ENCODE measurements at regions not wholly inside any gene's neighbourhood (a gene's known extent, or its start where the extent isn't known, plus 50 kb on each side); places are given as distances from the start of the nearest gene placed in this dataset.

DNA sequence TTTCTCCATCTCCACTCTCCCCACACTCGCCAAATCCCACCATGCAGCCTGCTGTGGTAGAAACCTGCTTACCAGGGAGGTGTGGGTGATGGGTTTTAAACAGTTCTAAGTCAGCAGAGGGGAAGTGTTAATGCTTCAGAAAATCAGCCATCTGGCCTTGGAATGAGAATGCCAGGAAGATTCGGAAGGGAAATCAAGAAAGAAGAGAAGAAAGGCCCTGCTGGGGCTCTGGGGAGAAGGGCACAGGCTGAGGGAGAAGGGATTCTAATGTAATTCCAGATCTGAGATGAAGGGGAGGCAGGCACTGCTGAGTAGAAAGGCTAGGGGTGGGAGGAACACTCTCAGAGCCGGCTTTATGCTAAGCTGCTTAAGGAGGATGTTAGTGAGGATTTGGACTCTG is 434.7 kb upstream of the DMAC1 start:
- TF ChIP-seq POLR2A (IDR thresholded peaks at IDR 0.05) = no peak
- TF ChIP-seq, protein P1, sequence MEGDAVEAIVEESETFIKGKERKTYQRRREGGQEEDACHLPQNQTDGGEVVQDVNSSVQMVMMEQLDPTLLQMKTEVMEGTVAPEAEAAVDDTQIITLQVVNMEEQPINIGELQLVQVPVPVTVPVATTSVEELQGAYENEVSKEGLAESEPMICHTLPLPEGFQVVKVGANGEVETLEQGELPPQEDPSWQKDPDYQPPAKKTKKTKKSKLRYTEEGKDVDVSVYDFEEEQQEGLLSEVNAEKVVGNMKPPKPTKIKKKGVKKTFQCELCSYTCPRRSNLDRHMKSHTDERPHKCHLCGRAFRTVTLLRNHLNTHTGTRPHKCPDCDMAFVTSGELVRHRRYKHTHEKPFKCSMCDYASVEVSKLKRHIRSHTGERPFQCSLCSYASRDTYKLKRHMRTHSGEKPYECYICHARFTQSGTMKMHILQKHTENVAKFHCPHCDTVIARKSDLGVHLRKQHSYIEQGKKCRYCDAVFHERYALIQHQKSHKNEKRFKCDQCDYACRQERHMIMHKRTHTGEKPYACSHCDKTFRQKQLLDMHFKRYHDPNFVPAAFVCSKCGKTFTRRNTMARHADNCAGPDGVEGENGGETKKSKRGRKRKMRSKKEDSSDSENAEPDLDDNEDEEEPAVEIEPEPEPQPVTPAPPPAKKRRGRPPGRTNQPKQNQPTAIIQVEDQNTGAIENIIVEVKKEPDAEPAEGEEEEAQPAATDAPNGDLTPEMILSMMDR (IDR thresholded peaks at IDR 0.05) = no peak
